Rectal smooth muscle tissue (tissue), 1 donor: ENCODE measurements at regions not wholly inside any gene's neighbourhood (a gene's known extent, or its start where the extent isn't known, plus 50 kb on each side); places are given as distances from the start of the nearest gene placed in this dataset.

Experiments
- H3K27ac ChIP-seq: one replicate; pipeline ENCODE4 v1.7.0; 2013; ENCODE audit warnings: low read depth, low read length, inconsistent platforms
- H3K27me3 ChIP-seq: one replicate; pipeline ENCODE4 v1.7.0; 2013; ENCODE audit warnings: low read length; ENCODE audit not compliant: control insufficient read depth, insufficient read depth
- H3K36me3 ChIP-seq: one replicate; pipeline ENCODE4 v1.7.0; 2013; ENCODE audit warnings: low read length; ENCODE audit not compliant: control insufficient read depth, insufficient read depth
- H3K4me1 ChIP-seq: one replicate; pipeline ENCODE4 v1.7.0; 2013; ENCODE audit warnings: low read length; ENCODE audit not compliant: control insufficient read depth, insufficient read depth
- H3K4me3 ChIP-seq: one replicate; pipeline ENCODE4 v1.7.0; 2013; ENCODE audit warnings: low read length
- H3K9ac ChIP-seq: one replicate; pipeline ENCODE4 v1.7.0; 2013; ENCODE audit warnings: low read length

GRCh38 chr20:22512911-22513489, 71.4 kb downstream of the FOXA2 start:
- no peaks in the 10 kb centered on the region for H3K27me3 ChIP-seq
- H3K27ac ChIP-seq, result no peak overlapping the region
- H3K36me3 ChIP-seq, result no peaks in the 10 kb centered on the region
- H3K9ac ChIP-seq, result no peak overlapping the region
- no peak overlapping the region for H3K4me3 ChIP-seq
- H3K4me1 ChIP-seq, result no peaks in the 10 kb centered on the region

DNA sequence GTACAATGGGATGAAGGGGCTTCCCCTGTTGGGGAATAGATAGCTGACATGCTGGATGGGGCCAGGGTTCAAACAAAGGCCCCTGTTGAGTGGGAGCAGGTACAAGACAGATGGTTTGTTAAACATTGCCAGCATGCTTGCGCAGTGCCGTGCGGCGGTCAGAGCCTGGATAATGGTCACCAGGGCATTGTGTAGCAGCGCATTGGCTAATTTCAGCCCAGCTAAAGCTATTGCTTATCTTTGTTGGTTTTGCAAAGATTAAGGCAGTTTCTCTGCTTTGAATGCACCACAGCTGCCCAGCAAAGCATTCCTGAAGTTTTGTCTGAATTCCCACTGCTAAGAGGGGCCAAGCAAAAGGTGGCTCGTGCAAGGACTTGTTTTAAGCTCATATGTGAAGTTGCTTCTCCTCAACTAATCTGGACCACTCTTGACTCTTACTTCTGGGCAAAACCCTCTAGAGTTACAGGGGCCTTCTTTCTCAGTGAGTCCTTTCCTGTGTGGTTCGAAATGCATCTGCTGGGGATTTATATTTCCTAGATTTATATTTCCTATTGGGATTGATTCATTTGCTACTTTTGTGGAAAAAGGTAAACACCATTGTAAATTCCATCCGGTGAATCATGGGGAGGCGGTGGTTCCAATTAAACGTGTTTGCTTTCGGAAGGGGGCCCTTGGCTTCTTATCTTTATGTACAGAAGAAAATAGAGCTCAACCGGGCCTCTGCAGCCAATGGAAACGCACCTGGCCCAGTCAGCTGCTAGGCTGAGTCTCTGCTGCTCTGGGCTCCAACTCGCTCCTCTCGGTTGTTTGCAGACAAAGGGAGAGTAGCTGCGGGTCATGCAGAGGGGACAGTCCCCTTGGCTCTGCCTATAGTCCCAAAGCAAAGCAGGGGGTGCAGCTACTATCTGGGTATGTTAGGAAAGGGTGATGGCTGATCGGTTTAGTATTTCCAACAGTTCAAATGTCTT, 72.1 kb downstream of the FOXA2 start:
- Histone ChIP-seq H3K27me3 (no peaks in the 10 kb centered on the region), H3K36me3 (no peaks in the 10 kb centered on the region), H3K27ac (no peak overlapping the region), H3K9ac (no peak overlapping the region), H3K4me3 (no peak overlapping the region), H3K4me1 (no peaks in the 10 kb centered on the region)

DNA sequence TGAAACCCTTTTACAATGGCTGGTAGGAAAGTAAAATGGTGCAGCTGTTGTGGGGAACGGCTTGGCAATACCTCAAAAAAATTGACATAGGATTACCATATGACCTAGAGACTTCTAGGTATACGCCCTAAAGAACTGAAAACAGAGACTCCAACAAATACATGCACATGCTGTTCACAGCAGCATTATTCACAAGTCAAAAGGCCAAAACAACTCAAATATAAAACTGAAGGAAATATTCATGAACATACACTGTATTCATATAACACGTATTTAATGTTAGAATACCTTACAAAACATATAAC, 74.6 kb downstream of the FOXA2 start:
- Histone ChIP-seq H3K27ac (no peak overlapping the region), H3K27me3 (no peaks in the 10 kb centered on the region), H3K4me1 (no peaks in the 10 kb centered on the region), H3K36me3 (no peaks in the 10 kb centered on the region), H3K4me3 (no peak overlapping the region), H3K9ac (no peak overlapping the region)

GRCh38 chr20:22509090-22509842, 75.1 kb downstream of the FOXA2 start:
- Histone ChIP-seq H3K9ac (no peak overlapping the region), H3K4me1 (no peaks in the 10 kb centered on the region), H3K27ac (no peak overlapping the region)

GRCh38 chr20:22508426-22508825, 75.9 kb downstream of the FOXA2 start:
- no peaks in the 10 kb centered on the region for H3K27me3 ChIP-seq
- H3K4me1 ChIP-seq, result no peaks in the 10 kb centered on the region
- H3K27ac ChIP-seq, result no peak overlapping the region
- H3K36me3 ChIP-seq, result no peaks in the 10 kb centered on the region
- H3K4me3 ChIP-seq, result no peak overlapping the region
- no peak overlapping the region for H3K9ac ChIP-seq

More at GRCh38 chr20:22509090-22509842, 75.1 kb downstream of the FOXA2 start:
- Histone ChIP-seq H3K27me3 (no peaks in the 10 kb centered on the region), H3K4me3 (no peak overlapping the region), H3K36me3 (no peaks in the 10 kb centered on the region)

GRCh38 chr20:22507240-22507961, 77.0 kb downstream of the FOXA2 start:
- no peak overlapping the region for H3K27ac ChIP-seq
- H3K4me3 ChIP-seq, result no peak overlapping the region
- no peaks in the 10 kb centered on the region for H3K27me3 ChIP-seq
- no peaks in the 10 kb centered on the region for H3K36me3 ChIP-seq
- no peaks in the 10 kb centered on the region for H3K4me1 ChIP-seq
- H3K9ac ChIP-seq, result no peak overlapping the region

DNA sequence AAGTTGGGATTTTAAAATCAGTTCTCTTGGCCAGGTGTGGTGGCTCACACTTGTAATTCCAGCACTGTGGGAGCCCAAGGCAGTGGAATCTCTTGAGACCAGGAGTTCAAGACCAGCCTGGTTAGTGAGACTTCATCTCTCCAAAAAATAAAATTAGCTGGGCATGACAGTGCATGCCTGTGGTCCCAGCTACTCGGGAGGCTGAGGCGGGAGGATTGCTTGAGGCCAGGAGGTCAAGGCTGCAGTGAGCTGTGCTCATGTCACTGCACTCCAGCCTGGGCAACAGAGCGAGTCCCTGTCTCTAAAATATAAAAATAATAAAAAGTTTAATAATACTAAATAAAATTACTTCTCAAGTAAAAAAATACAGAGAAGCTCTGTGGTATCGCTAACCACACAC, 77.5 kb downstream of the FOXA2 start:
- Histone ChIP-seq H3K36me3 (no peaks in the 10 kb centered on the region), H3K4me1 (no peaks in the 10 kb centered on the region), H3K27me3 (no peaks in the 10 kb centered on the region), H3K4me3 (no peak overlapping the region), H3K27ac (no peak overlapping the region), H3K9ac (no peak overlapping the region)

DNA sequence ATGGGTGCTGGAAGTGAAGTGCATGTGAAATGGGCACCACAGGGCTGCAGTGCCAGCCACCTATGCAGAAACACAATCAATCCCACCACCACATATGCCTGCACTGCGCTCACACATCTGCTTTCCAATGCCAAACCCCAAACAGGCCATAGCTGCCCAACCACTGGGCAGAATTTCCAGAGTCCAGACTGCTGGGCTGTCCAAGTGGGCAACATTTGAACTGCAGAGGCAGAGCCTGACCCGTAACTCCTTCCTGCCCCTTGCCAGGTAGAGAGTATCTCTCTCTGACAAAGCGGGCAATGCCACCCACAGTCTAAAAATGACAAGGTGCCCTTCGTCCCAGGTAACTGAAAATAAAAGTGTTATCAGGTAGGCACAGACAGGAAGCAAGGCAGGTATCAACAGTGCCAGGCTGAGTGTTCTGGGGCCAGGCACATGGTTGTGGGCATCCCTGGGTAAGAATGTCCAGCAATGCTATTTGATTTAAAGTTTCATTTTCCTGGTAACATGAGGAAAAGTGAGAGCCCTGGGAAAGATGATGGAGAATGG, 79.5 kb downstream of the FOXA2 start:
- Histone ChIP-seq H3K9ac (no peak overlapping the region), H3K27ac (no peak overlapping the region), H3K4me1 (no peaks in the 10 kb centered on the region), H3K36me3 (no peaks in the 10 kb centered on the region), H3K27me3 (no peaks in the 10 kb centered on the region), H3K4me3 (no peak overlapping the region)

DNA sequence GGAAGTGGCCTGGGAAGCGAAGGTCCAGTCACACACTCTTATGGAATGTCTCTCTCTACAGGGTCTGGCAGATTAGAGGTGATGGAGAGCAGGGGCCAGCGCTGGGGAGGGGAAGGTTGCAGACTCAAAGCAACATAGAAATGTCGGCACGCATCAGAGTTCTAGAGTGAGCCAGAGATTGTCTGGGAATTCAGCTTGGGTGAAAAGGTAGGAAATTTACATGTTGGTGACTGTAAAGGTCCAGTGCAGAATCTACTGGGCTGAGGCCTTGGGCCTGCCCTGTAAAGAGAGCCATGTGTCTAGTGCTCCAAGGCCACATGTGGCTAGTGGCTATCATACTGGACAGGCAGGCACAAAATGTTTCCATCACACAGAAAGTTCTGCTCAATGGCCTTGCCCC, 80.8 kb downstream of the FOXA2 start:
- Histone ChIP-seq H3K4me1 (no peaks in the 10 kb centered on the region), H3K36me3 (no peaks in the 10 kb centered on the region), H3K4me3 (no peak overlapping the region), H3K9ac (no peak overlapping the region), H3K27ac (no peak overlapping the region), H3K27me3 (no peaks in the 10 kb centered on the region)

- H3K27ac ChIP-seq, result no peak overlapping the region
- H3K4me1 ChIP-seq, result no peaks in the 10 kb centered on the region
- H3K9ac ChIP-seq, result no peak overlapping the region
- no peak overlapping the region for H3K4me3 ChIP-seq
- H3K27me3 ChIP-seq, result no peaks in the 10 kb centered on the region
- H3K36me3 ChIP-seq, result no peaks in the 10 kb centered on the region
These were observed 81.6 kb downstream of the FOXA2 start for GRCh38 chr20:22502731-22503191.

DNA sequence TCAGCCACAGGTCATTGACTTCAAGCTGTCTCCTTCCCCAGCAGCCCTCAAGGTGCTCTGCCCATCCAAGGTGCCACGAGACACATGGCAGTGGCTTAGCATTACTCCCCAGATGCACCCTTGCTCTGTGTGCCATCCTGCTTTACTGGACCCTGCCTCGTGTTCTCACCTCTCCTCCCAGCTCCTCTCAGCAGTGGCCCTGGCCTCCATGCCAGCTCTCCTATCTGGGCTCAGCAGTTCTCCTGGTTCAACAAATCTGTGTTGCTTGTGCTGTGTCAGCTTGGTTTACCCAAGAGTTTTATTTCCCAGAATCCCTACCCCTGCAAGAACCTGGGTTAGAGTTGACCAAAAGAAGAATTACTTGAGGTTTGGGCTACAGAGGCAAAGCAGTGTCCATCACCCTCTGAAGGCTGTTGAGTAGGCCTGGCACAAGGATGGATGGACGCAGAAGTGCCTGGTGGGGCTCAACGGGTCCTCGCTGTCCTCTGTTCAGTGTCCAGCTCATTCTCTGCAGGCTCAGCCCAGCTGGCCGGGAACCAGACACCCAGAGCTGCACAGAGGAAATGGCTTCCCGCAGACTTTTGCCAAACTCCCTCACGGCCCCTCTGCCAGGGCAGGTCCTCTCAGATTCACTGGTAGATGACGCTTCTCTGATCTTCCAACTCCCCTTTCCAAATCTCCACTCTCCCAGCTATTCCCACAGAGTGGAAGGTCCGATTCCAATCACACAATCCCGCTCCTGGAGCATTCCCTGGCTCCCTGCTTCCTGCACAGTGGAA, 82.6 kb downstream of the FOXA2 start:
- Histone ChIP-seq H3K36me3 (no peaks in the 10 kb centered on the region), H3K4me1 (no peaks in the 10 kb centered on the region), H3K4me3 (no peak overlapping the region), H3K27me3 (no peaks in the 10 kb centered on the region), H3K9ac (no peak overlapping the region), H3K27ac (no peak overlapping the region)
